GM12878 (cell line): ENCODE measurements at regions not wholly inside any gene's neighbourhood (a gene's known extent, or its start where the extent isn't known, plus 50 kb on each side); places are given as distances from the start of the nearest gene placed in this dataset.

Experiments used
- ATAC-seq: fragments of 200-7000 bp; cut with Tn5 transposase; 3 replicates; pipeline ENCODE4 v1.9.1; 2020; ENCODE audit warnings: mild to moderate bottlenecking, moderate library complexity
- BruUV-seq: library from RNA; stranded (reverse); fragments of 400-500 nt; replicated peaks from 2 replicates; lab custom pipeline; 2021; lab: Mats Ljungman, UMichigan
- CTCF ChIA-PET: fragments of 300-600 bp; sonication (Branson Sonifier 250); formaldehyde crosslinking; extraction: SDS; loops from one replicate; lab custom pipeline; 2021; ENCODE audit warnings: inconsistent platforms; lab: Yijun Ruan, JAX
- POLR2A ChIA-PET: fragments of 350-600 bp; formaldehyde crosslinking; extraction: SDS; loops from one replicate; lab custom pipeline; 2021; ENCODE audit warnings: inconsistent platforms; lab: Charles Lee
- RAD21 ChIA-PET: fragments of 300-600 bp; sonication (Branson Sonifier 250); formaldehyde crosslinking; loops from one replicate; lab custom pipeline; 2023; ENCODE audit warnings: antibody characterized with exemption; ENCODE audit not compliant: unreplicated experiment; lab: Charles Lee
- SMC1A ChIA-PET: fragments of 300-600 bp; sonication (Branson Sonifier 250); formaldehyde crosslinking; loops from one replicate; lab custom pipeline; 2023; ENCODE audit not compliant: unreplicated experiment, uncharacterized antibody; lab: Charles Lee
- DNase-seq: peaks from one replicate; pipeline ENCODE4 v3.0.0-alpha.2; 2011; ENCODE audit warnings: low read depth, low spot score
- FAIRE-seq: peaks from 3 replicates; lab custom pipeline; 2011; peaks lifted over from hg19 to GRCh38; lab: Jason Lieb, UNC
- H2AFZ ChIP-seq: 2 replicates; pipeline ENCODE4 v1.6.0; 2011; ENCODE audit warnings: low read depth, low read length, control low read depth; ENCODE audit not compliant: control insufficient read depth
- H3K27ac ChIP-seq: 2 replicates; pipeline ENCODE4 v1.5.1; 2011; ENCODE audit warnings: control low read depth; ENCODE audit not compliant: control insufficient read depth, insufficient read depth
- H3K27me3 ChIP-seq, 2 experiments: replicated peaks in 1 of 2; 2 replicates each; pipeline versions ENCODE4 v1.6.0 to v1.6.1; 2011; ENCODE audit warnings: low read length in 1 of 2; ENCODE audit not compliant: control insufficient read depth in 2 of 2, insufficient read depth in 2 of 2
- H3K36me3 ChIP-seq, 2 experiments: 2 replicates each; pipeline ENCODE4 v1.5.1; 2011; ENCODE audit warnings: low read length in 1 of 2; ENCODE audit not compliant: control insufficient read depth in 2 of 2, insufficient read depth in 2 of 2
- H3K4me1 ChIP-seq: 2 replicates; pipeline ENCODE4 v1.6.1; 2011; ENCODE audit warnings: mild to moderate bottlenecking, low read length, moderate library complexity, mixed read lengths; ENCODE audit not compliant: control insufficient read depth, insufficient read depth
- H3K4me2 ChIP-seq: 2 replicates; pipeline ENCODE4 v1.6.0; 2011; ENCODE audit warnings: control low read depth; ENCODE audit not compliant: control insufficient read depth, insufficient read depth
- H3K4me3 ChIP-seq: fragments of 200-600 bp; sonication (generic); 2 replicates; pipeline ENCODE4 v1.5.1; 2016
- H3K79me2 ChIP-seq: 2 replicates; pipeline ENCODE4 v1.6.0; 2011; ENCODE audit warnings: low read length; ENCODE audit not compliant: control insufficient read depth, insufficient read depth
- H3K9ac ChIP-seq: 2 replicates; pipeline ENCODE4 v1.8.0; 2011; ENCODE audit warnings: low read length, control low read depth, mixed read lengths; ENCODE audit not compliant: control insufficient read depth, insufficient read depth
- H3K9me3 ChIP-seq: replicated peaks from 3 replicates; pipeline ENCODE4 v1.5.1; 2011; ENCODE audit warnings: mild to moderate bottlenecking, low read length; ENCODE audit not compliant: control insufficient read depth, insufficient read depth
- H4K20me1 ChIP-seq: 2 replicates; pipeline ENCODE4 v1.6.0; 2011; ENCODE audit not compliant: control insufficient read depth, insufficient read depth
- FOXM1 ChIP-seq: IDR thresholded peaks from 2 replicates; pipeline ENCODE4 v1.6.1; 2012; ENCODE audit warnings: low read depth, mild to moderate bottlenecking, inconsistent platforms, low read length, moderate library complexity
- IRF3 ChIP-seq: fragments of 450-650 bp; IDR thresholded peaks from 2 replicates; pipeline ENCODE4 v1.6.1; 2014; ENCODE audit warnings: mild to moderate bottlenecking
- JUNB ChIP-seq: IDR thresholded peaks from 2 replicates; pipeline ENCODE4 v1.6.1; 2016; ENCODE audit warnings: antibody characterized with exemption, mild to moderate bottlenecking
- JUND ChIP-seq: IDR thresholded peaks from 2 replicates; pipeline ENCODE4 v1.6.1; 2012; ENCODE audit warnings: low read depth, mild to moderate bottlenecking, low read length, improper control_type of control experiment, moderate library complexity
- MTA2 ChIP-seq: fragments of 450-650 bp; IDR thresholded peaks from 2 replicates; pipeline ENCODE4 v1.6.1; 2016; ENCODE audit warnings: low read depth, mild to moderate bottlenecking, moderate library complexity
- POLR2A ChIP-seq: IDR thresholded peaks from 2 replicates; pipeline ENCODE4 v1.6.1; 2011; ENCODE audit warnings: low read depth, mild to moderate bottlenecking, low read length
- PRDM15 ChIP-seq: fragments of 450-650 bp; formaldehyde crosslinking; IDR thresholded peaks from 2 replicates; pipeline ENCODE4 v1.4.0; 2020; ENCODE audit warnings: mild to moderate bottlenecking, moderate library complexity
- RELA ChIP-seq: fragments of 450-650 bp; IDR thresholded peaks from 2 replicates; pipeline ENCODE4 v1.8.0; 2014; ENCODE audit warnings: borderline replicate concordance; ENCODE audit not compliant: partially characterized antibody
- SIN3A ChIP-seq: IDR thresholded peaks from 2 replicates; pipeline ENCODE4 v1.6.1; 2012; ENCODE audit warnings: low read depth, low read length, improper control_type of control experiment
- SMAD1 ChIP-seq: fragments of 450-650 bp; IDR thresholded peaks from 2 replicates; pipeline ENCODE4 v1.6.1; 2018; ENCODE audit warnings: mild to moderate bottlenecking, low read depth; ENCODE audit not compliant: partially characterized antibody
- SMARCA5 ChIP-seq: fragments of 450-650 bp; IDR thresholded peaks from 2 replicates; pipeline ENCODE4 v1.6.1; 2017; ENCODE audit warnings: mild to moderate bottlenecking
- WGBS: methylation state at CpG from one replicate; pipeline ENCODE4 v1.1.6; 2016; ENCODE audit warnings: low lambda C conversion rate; ENCODE audit not compliant: insufficient replicate concordance, insufficient coverage; ENCODE audit errors: missing lambda C conversion rate; 5-methylcytosine and 5-hydroxymethylcytosine counted together
- in situ Hi-C: fragments of 300-500 bp; cut with MboI; formaldehyde crosslinking; loops from 9 replicates; pipeline ENCODE4 v1.14.3; 2018; ENCODE audit warnings: mixed read lengths
- intact Hi-C: fragments of 100-400 bp; cut with micrococcal nuclease; formaldehyde crosslinking; loops from one replicate; pipeline ENCODE4 v1.14.2; 2022; ENCODE audit not compliant: unreplicated experiment

GRCh38 chr6:62523630-62524029, 237.6 kb upstream of the KHDRBS2 start:
- no peak overlapping the region for H3K4me2 ChIP-seq
- ChIA-PET CTCF (no interaction called here), RAD21 (no interaction called here), SMC1A (interaction anchor here (1.2 kb wide), 1 partner anchor 21 kb away, joined by 3 read pairs; no protein-coding TSS in a partner anchor), POLR2A (no interaction called here)
- no peak for ATAC-seq
- H3K4me1 ChIP-seq: no peaks in the 10 kb centered on the region
- H3K36me3 ChIP-seq: no peaks in the 10 kb centered on the region
- intact Hi-C loops (no loop called here), in situ Hi-C loops (no loop called here)
- TF ChIP-seq SMARCA5: no peak
- TF ChIP-seq SIN3A: no peak
- no peak for TF ChIP-seq FOXM1
- TF ChIP-seq IRF3: no peak
- no peak for TF ChIP-seq MTA2
- no peak for TF ChIP-seq JUND
- TF ChIP-seq SMAD1: no peak
- TF ChIP-seq POLR2A: no peak
- no peak for TF ChIP-seq JUNB
- no peak for TF ChIP-seq PRDM15
- no peak for TF ChIP-seq RELA
- DNase-seq: no peak
- no peaks in the 10 kb centered on the region for H3K79me2 ChIP-seq
- no peaks in the 10 kb centered on the region for H3K27me3 ChIP-seq
- no peak overlapping the region for H3K4me3 ChIP-seq
- no TSS peak for BruUV-seq
- no peaks in the 10 kb centered on the region for H3K9me3 ChIP-seq
- no peaks in the 10 kb centered on the region for H4K20me1 ChIP-seq
- 2% methylated on average over 2 of the region's 2 CpGs for WGBS
- FAIRE-seq: no peak
- H3K9ac ChIP-seq: no peak overlapping the region
- no peak overlapping the region for H2AFZ ChIP-seq
- no peak overlapping the region for H3K27ac ChIP-seq
